NCI-H1048 (cell line): ENCODE measurements at regions not wholly inside any gene's neighbourhood (a gene's known extent, or its start where the extent isn't known, plus 50 kb on each side); places are given as distances from the start of the nearest gene placed in this dataset.
"Not testable (repeated sequence)": the region's sequence is repeated elsewhere in the genome, so short reads cannot be mapped to it uniquely, and the experiment has no call there.

Experiments
- DNase-seq: peaks from one replicate; lab custom pipeline; 2025; lab: John Stamatoyannopoulos, UW

- not testable (repeated sequence) for DNase-seq
Measured at GRCh38 chr1:232313876-232314275, 316.1 kb downstream of the SIPA1L2 start.

DNA sequence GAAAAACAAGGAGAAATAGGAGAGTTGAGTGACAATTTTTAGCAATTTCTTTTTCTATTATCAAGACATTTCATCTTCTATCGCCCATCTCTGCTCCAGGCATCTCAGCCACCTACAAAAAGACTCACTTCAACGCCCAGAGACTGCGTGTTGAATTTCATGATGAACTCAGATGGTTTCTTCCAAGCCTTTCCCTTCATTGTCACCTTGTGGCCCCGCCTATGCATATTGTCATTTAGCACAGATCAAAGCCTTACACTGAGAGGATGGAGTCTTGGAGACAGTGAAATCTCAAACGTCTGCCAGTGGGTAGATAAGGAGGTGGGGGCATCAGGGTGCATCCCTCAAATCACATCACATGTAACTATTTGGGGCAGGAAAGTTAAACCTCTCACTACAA is 319.4 kb downstream of the SIPA1L2 start:
- no peak for DNase-seq

DNA sequence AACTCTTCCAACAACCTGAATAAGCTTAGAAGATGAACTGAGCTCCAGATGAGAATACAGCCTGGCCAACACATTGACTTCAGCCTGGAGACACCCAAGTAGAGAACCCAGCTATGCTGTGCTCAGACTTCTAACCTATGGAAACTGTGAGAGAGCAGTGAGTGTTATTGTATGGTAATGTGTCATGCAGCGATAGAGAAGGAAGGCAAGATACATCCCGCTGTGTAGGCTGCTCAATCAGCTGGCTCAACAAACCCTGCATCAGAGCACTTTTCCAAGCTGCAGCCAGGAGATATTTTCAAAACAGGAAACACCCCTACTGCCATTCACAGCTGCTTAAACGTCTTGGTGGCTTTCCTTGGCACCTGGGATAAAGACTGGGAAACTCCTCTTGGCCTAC is 321.3 kb downstream of the SIPA1L2 start:
- DNase-seq = no peak

DNA sequence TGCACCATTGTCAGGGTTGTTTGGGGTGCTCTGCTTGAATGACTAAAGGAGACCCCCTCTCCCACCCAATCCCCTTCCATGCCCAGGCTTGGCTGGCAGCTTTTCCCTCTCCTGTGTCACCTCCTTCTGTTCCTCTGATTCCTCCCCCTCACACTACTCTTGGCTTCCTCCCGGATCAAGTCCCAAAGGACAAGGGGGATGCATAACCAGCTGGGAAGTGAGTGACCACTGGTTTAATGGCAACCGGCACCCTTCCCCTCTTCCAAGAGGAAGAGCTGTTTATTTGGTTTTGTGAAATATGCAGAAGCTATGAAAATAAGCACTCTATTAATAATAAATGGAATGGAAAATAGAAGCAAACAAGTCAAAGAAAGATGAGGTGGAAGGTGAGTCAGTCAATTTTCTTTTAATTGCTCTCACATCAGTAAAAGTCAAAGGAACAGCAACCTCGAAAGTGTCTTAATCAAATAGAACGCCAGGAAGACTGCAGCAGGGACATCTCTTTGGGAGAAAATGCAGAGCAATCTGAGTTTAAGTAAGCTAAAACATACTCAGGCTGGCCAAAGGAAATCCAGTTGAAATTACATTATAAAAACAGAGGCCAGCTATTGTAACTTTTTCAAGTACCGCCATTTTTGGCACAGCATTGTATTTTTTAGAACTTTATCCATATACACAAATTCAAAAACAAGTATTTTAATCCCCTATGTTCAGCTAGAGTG is 322.5 kb downstream of the SIPA1L2 start:
- DNase-seq = no peak

- DNase-seq = no peak
Measured at GRCh38 chr1:232306269-232306961, 323.5 kb downstream of the SIPA1L2 start.

DNA sequence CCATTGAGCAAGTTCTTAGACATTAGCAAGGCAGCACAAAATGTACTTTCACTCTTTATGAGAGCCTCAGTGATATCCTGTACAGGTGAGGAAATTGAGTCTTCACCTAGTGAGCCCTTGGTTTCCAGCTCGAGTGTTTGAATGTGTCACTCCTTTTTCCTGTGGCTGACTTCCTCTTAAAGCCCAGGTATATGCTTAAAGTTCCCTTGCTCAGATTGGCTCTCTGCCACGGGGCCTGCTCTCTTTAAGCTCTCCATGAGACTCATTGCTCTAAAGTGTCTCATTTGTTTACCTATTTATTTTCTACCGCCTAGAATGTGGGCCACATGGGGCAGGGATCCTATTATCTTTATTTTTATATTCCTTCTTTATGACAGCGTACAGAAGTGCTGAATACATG is 324.9 kb downstream of the SIPA1L2 start:
- DNase-seq = no peak

DNA sequence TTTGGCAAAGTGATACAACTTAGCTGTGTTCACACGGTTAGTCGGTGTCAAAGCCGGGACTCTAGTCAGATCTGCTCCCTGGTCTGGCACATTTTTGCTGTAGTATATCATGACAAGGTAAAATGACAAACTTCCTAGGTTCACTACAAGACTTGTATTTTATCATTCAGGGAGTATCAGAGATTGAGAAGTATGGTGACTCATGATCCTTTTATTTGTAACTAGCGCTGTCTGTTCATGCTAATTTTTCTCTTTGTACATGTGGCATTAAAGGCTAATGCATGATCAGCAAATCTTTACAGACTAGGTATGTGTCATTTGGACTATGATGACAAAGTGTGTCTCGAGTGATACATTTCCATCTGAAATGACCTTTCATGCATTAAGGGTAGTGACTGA is 326.7 kb downstream of the SIPA1L2 start:
- DNase-seq = no peak

GRCh38 chr1:232302376-232303221 is 327.3 kb downstream of the SIPA1L2 start:
- no peak for DNase-seq

DNA sequence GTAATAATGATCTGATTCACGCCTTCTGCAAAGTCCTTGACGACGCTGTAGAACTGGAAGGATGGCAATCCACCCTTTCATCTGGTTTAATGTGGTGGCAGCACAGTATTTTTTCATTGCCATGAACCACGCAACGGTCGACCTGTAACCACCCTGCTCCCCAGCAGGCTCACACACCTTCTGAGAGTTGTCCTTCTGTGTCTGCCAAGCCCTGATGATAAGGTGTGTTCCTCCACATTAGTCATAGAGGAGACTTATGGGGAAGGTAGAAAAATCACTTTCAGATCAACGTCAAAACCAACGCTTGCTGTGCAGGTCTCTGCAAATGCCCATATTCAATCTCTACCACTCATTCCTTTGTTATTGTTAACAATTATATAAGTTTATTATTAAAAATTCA is 328.7 kb downstream of the SIPA1L2 start:
- no peak for DNase-seq

DNA sequence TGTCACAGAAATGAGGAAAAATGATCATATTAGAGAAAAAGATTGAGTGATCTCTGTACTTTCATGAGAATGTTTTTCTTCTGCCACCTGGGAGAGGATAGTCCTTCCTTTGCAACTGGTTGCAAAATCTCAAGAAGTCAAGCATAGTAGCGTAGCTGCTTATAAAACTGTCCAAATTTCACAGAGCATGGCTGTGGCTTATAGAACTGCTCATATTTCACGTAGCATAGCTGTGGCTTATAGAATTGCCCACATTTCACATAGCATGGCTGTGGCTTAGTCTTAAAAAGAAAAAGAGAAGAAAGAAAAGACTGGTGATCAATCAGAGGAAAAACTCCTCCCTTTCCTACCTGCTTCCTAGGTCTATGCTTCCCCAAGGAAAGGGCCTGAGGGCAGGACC is 329.5 kb downstream of the SIPA1L2 start:
- no peak for DNase-seq

GRCh38 chr1:232296461-232296860 is 333.5 kb downstream of the SIPA1L2 start:
- DNase-seq = no peak

DNA sequence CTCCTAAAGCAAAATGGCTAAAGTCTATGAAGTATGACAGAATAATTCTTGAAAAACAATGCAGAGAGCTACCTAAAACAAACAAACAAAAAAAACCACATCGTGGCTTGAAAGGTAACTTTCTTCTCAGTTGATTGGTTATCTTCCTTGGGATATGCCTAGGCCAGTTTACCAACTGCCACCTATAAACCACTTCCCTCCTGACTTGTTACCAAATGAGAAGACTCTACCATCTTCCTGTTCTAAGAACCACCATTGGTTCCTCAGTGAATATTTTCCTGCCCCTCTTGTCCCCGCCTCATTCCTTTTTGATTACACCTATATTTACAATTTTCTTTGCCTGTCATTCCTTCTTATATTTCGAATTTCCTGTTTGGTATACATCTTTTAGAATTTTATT is 336.6 kb downstream of the SIPA1L2 start:
- no peak for DNase-seq

DNA sequence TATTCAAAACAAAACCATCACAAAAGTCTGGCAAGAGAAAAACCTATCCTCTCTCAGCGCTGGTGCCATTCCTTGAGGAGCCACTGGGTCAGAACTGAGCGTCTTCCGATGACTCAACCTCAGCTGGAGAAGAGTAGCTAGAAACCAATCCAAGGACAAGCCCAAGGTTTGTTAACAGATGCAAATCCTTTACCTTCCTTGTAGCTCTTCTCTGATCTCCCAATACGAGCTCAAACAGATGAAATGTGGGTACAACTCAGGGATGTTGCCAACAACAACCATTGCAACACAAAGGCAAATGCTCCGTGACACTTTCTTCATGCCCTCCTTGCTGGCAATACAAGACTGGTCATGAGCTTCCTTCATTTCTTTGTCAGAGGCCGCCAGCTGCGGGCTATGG is 337.1 kb downstream of the SIPA1L2 start:
- DNase-seq = no peak

GRCh38 chr1:232292239-232292638 is 337.7 kb downstream of the SIPA1L2 start:
- no peak for DNase-seq

DNA sequence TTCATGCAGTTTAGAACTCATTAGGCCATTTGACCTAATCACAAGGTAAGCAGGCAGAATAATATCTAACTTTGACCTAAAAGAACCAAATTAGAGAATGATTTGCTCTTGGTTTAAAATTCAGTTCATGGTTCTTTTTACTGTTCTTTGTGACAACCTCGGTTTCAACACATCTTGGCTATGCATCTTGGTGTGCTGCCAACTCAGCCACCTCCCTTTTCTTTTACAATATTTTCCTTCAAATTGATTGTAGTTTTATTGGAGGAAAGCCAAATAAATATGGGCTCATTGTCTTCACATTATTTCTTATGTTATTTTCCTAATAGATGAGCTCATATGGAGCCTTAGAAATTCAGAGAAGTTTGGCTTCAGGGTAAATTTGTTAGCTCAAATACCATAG is 338.3 kb downstream of the SIPA1L2 start:
- no peak for DNase-seq

DNA sequence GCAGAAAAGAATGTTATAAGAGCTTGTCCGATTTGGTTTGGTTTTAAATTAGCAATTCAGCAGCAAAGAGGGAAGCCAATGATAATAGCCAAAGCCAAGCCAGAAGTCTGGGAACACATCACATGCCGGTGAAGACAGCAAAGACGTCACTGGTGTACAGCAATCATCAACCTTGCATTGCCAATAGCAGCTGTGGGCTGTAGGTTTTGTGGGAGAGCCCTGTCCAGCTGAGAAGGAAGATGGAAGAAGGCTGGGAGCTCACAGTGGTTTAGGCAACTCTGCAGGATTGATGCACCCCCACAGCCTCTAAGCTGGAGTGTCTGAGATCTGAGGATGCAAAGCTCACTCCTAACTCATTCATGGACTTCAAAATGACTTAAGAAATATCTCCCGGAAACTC is 338.7 kb downstream of the SIPA1L2 start:
- DNase-seq = no peak

GRCh38 chr1:232290570-232290969 is 339.4 kb downstream of the SIPA1L2 start:
- no peak for DNase-seq

- no peak for DNase-seq
Measured at GRCh38 chr1:232287676-232288569, 342.0 kb downstream of the SIPA1L2 start.

DNA sequence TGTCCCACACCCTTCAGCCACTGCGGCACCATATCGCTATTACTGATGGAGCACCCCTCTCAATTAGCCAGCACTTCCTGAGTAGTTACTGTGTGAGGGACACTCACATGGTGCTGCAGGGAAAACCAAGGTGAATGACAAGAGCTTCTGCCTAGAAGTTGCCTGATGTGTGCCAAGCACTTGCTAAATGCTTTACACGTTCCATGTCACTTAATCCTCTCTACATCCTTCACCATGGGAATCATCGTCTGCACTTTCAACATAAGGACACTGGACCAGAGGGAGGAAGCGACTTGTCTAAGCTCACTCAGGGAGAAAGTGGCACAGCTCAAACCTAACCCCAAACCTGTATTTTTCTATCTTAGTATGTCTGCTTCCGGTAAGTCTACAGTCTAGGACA is 344.8 kb downstream of the SIPA1L2 start:
- DNase-seq = no peak

DNA sequence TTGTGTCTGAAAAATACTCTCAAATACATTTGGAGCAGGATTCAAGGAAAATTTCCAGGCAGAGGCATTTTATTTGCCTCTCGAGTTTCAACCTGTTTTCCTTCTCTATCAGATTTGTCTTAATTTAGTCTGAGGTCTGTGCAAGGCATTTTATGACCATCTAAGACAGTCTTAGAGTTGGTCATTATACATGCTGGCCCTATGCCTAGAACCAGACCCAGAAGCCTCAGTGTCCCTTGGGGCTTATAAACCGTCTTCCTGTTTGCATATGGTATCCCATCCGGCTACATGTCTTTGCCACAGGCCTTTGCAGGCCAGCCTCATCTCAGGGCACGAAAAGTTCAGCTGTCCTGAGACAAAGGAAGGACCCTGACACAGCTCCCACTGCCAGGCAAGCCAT is 346.1 kb downstream of the SIPA1L2 start:
- DNase-seq = no peak

- no peak for DNase-seq
Measured at GRCh38 chr1:232282498-232282897, 347.4 kb downstream of the SIPA1L2 start.

DNA sequence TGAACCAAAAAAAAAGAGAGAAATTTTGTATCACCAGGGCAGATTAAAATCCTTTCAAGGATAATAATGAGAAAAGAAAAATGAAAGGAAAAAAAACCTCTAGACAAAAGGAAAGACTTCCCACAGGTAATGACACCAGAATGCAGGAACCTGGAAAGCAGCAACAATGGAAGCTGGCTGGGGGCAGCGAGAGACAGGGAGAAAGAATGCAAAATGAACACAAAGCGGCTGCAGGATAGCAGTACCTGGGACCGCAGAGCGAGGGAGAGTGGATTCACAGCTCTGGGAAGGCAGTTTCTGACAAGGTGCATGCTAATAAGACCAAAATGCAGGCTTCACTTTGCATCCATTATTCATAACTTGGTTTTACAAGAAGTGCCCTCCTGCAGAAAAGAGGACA is 349.0 kb downstream of the SIPA1L2 start:
- no peak for DNase-seq
